Mucosa of descending colon (tissue), 3 donors: ENCODE measurements at regions not wholly inside any gene's neighbourhood (a gene's known extent, or its start where the extent isn't known, plus 50 kb on each side); places are given as distances from the start of the nearest gene placed in this dataset.
"Not testable (repeated sequence)": the region's sequence is repeated elsewhere in the genome, so short reads cannot be mapped to it uniquely, and the experiment has no call there.

Source experiments
- ATAC-seq: fragments of 200-7000 bp; cut with Tn5 transposase; one replicate; pipeline ENCODE4 v1.9.1; 2020; ENCODE audit warnings: mild to moderate bottlenecking, moderate library complexity
- DNase-seq, 3 donors: peaks; one replicate each; pipeline ENCODE4 v3.0.0-alpha.2; 2020
- H3K36me3 ChIP-seq: fragments of 200-600 bp; one replicate; pipeline ENCODE4 v1.8.0; 2021; ENCODE audit warnings: low read depth, mild to moderate bottlenecking
- H3K4me1 ChIP-seq: fragments of 200-600 bp; one replicate; pipeline ENCODE4 v1.8.0; 2021; ENCODE audit warnings: low read depth, mild to moderate bottlenecking
- H3K4me3 ChIP-seq: fragments of 200-600 bp; one replicate; pipeline ENCODE4 v1.8.0; 2021; ENCODE audit warnings: mild to moderate bottlenecking
- H3K9me3 ChIP-seq: fragments of 200-600 bp; one replicate; pipeline ENCODE4 v1.8.0; 2021; ENCODE audit warnings: mild to moderate bottlenecking
- CTCF ChIP-seq: fragments of 200-600 bp; IDR thresholded peaks from one replicate; pipeline ENCODE4 v1.8.0; 2022; ENCODE audit warnings: antibody characterized with exemption, mild to moderate bottlenecking
- intact Hi-C, 2 donors: fragments of 100-400 bp; cut with DNase I in 1 of 2; cut with micrococcal nuclease in 1 of 2; formaldehyde crosslinking; loops; one replicate each; pipeline versions ENCODE4 v1.11.0 to v1.11.1; 2022; cut with DNase I, micrococcal nuclease
- donor health status: DM: no; HTN: no; CAD: no; lungs with moderate emphysema.
- donor health status: DM: no; HTN: no; CAD: no.
- donor health status: DM: no; HTN: yes; CAD: no.

- Histone ChIP-seq H3K4me3 (no peak overlapping the region), H3K36me3 (no peaks in the 10 kb centered on the region), H3K9me3 (no peaks in the 10 kb centered on the region), H3K4me1 (no peaks in the 10 kb centered on the region)
- intact Hi-C loops = no loop called here
- ATAC-seq (no peak), DNase-seq (no peak)
- TF ChIP-seq CTCF = no peak
These were observed 569.8 kb upstream of the B3GAT1 start for GRCh38 chr11:134981835-134982234.

- Histone ChIP-seq H3K9me3 (no peaks in the 10 kb centered on the region), H3K36me3 (no peaks in the 10 kb centered on the region), H3K4me3 (no peak overlapping the region), H3K4me1 (peaks cover 7% of the 10 kb centered on the region)
- DNase-seq = no peak
- no peak for ATAC-seq
- intact Hi-C loops = no loop called here
- TF ChIP-seq CTCF = no peak
These were observed 569.0 kb upstream of the B3GAT1 start for GRCh38 chr11:134980819-134981710.

- H3K4me1 ChIP-seq, H3K36me3 ChIP-seq, intact Hi-C loops, H3K9me3 ChIP-seq, H3K4me3 ChIP-seq, DNase-seq, ATAC-seq: not testable (repeated sequence)
These were observed 567.0 kb upstream of the B3GAT1 start for GRCh38 chr11:134979089-134979457.

- H3K4me3 ChIP-seq = no peak overlapping the region
These were observed 566.5 kb upstream of the B3GAT1 start for GRCh38 chr11:134978388-134979088.

GRCh38 chr11:134976551-134976950, 564.5 kb upstream of the B3GAT1 start:
- no peak for TF ChIP-seq CTCF
- no peaks in the 10 kb centered on the region for H3K9me3 ChIP-seq
- ATAC-seq (peak; percentile 46), DNase-seq (peak in 2 of 3 donors; percentile 39 to 41)
- H3K36me3 ChIP-seq = no peaks in the 10 kb centered on the region
- peaks cover 9% of the 10 kb centered on the region for H3K4me1 ChIP-seq
- no peak overlapping the region for H3K4me3 ChIP-seq
- intact Hi-C loops = no loop called here

More at GRCh38 chr11:134978388-134979088, 566.5 kb upstream of the B3GAT1 start:
- Histone ChIP-seq H3K4me1 (peaks cover 9% of the 10 kb centered on the region), H3K36me3 (no peaks in the 10 kb centered on the region), H3K9me3 (no peaks in the 10 kb centered on the region)
- no peak for ATAC-seq
- DNase-seq = no peak
- intact Hi-C loops = no loop called here
- TF ChIP-seq CTCF = no peak

- Histone ChIP-seq H3K9me3 (no peaks in the 10 kb centered on the region), H3K4me1 (peaks cover 9% of the 10 kb centered on the region), H3K4me3 (no peak overlapping the region), H3K36me3 (no peaks in the 10 kb centered on the region)
- intact Hi-C loops = no loop called here
- ATAC-seq (peak; percentile 73), DNase-seq (peak in 2 of 3 donors; percentile 47 to 48)
- no peak for TF ChIP-seq CTCF
These were observed 563.9 kb upstream of the B3GAT1 start for GRCh38 chr11:134975866-134976376.
